ENCODE measurements at regions not wholly inside any gene's neighbourhood (a gene's known extent, or its start where the extent isn't known, plus 50 kb on each side); places are given as distances from the start of the nearest gene placed in this dataset.

GRCh38 chr7:69309601-69310000 is 288.7 kb upstream of the AUTS2 start:
- no peaks in the 10 kb centered on the region for H3K4me1 Mint-ChIP-seq
- DNase-seq (ENCODE audit: low spot score) (no peak), ATAC-seq (no peak)
- H3F3A ChIP-seq (replicated peaks; ENCODE audit: low read depth): no peaks in the 10 kb centered on the region
- H3K4me2 ChIP-seq: no peak overlapping the region
- H2AFZ ChIP-seq: no peak overlapping the region
- H4K20me1 ChIP-seq (replicated peaks; ENCODE audit: insufficient read depth): no peaks in the 10 kb centered on the region
- no peak overlapping the region for H3K4me3 ChIP-seq
- H3K27me3 ChIP-seq (ENCODE audit: insufficient read depth): no peaks in the 10 kb centered on the region
- H3K9me2 ChIP-seq (ENCODE audit: insufficient read depth): no peaks in the 10 kb centered on the region
- H3K9me3 Mint-ChIP-seq: peaks cover 83% of the 10 kb centered on the region
- H3K36me3 ChIP-seq (ENCODE audit: insufficient read depth): no peaks in the 10 kb centered on the region
- no peak overlapping the region for H3K27ac ChIP-seq (ENCODE audit: low read depth)
- H3K36me3 Mint-ChIP-seq (ENCODE audit: low read depth): peaks cover 15% of the 10 kb centered on the region; the same call in 2 of the 3 replicates
- H3K4me1 ChIP-seq (ENCODE audit: insufficient read depth): no peaks in the 10 kb centered on the region
- TF ChIP-seq ZNF331 (CRISPR knock-in tag; IDR thresholded peaks at IDR 0.05; ENCODE audit: low read depth): no peak
- TF ChIP-seq CREB1 (CRISPR knock-in tag; IDR thresholded peaks at IDR 0.05; ENCODE audit: low read depth): no peak
- no peak for TF ChIP-seq EZH2 (IDR thresholded peaks at IDR 0.05; ENCODE audit: low read depth, unreplicated experiment)
- TF ChIP-seq, protein P1, sequence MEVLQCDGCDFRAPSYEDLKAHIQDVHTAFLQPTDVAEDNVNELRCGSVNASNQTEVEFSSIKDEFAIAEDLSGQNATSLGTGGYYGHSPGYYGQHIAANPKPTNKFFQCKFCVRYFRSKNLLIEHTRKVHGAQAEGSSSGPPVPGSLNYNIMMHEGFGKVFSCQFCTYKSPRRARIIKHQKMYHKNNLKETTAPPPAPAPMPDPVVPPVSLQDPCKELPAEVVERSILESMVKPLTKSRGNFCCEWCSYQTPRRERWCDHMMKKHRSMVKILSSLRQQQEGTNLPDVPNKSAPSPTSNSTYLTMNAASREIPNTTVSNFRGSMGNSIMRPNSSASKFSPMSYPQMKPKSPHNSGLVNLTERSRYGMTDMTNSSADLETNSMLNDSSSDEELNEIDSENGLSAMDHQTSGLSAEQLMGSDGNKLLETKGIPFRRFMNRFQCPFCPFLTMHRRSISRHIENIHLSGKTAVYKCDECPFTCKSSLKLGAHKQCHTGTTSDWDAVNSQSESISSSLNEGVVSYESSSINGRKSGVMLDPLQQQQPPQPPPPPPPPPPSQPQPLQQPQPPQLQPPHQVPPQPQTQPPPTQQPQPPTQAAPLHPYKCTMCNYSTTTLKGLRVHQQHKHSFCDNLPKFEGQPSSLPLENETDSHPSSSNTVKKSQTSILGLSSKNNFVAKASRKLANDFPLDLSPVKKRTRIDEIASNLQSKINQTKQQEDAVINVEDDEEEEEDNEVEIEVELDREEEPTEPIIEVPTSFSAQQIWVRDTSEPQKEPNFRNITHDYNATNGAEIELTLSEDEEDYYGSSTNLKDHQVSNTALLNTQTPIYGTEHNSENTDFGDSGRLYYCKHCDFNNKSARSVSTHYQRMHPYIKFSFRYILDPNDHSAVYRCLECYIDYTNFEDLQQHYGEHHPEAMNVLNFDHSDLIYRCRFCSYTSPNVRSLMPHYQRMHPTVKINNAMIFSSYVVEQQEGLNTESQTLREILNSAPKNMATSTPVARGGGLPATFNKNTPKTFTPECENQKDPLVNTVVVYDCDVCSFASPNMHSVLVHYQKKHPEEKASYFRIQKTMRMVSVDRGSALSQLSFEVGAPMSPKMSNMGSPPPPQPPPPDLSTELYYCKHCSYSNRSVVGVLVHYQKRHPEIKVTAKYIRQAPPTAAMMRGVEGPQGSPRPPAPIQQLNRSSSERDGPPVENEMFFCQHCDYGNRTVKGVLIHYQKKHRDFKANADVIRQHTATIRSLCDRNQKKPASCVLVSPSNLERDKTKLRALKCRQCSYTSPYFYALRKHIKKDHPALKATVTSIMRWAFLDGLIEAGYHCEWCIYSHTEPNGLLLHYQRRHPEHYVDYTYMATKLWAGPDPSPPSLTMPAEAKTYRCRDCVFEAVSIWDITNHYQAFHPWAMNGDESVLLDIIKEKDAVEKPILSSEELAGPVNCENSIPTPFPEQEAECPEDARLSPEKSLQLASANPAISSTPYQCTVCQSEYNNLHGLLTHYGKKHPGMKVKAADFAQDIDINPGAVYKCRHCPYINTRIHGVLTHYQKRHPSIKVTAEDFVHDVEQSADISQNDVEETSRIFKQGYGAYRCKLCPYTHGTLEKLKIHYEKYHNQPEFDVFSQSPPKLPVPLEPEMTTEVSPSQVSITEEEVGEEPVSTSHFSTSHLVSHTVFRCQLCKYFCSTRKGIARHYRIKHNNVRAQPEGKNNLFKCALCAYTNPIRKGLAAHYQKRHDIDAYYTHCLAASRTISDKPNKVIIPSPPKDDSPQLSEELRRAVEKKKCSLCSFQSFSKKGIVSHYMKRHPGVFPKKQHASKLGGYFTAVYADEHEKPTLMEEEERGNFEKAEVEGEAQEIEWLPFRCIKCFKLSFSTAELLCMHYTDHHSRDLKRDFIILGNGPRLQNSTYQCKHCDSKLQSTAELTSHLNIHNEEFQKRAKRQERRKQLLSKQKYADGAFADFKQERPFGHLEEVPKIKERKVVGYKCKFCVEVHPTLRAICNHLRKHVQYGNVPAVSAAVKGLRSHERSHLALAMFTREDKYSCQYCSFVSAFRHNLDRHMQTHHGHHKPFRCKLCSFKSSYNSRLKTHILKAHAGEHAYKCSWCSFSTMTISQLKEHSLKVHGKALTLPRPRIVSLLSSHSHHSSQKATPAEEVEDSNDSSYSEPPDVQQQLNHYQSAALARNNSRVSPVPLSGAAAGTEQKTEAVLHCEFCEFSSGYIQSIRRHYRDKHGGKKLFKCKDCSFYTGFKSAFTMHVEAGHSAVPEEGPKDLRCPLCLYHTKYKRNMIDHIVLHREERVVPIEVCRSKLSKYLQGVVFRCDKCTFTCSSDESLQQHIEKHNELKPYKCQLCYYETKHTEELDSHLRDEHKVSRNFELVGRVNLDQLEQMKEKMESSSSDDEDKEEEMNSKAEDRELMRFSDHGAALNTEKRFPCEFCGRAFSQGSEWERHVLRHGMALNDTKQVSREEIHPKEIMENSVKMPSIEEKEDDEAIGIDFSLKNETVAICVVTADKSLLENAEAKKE (CRISPR knock-in tag; IDR thresholded peaks at IDR 0.05): no peak
- no peak for TF ChIP-seq CTCF (conservative IDR thresholded peaks at IDR 0.05; ENCODE audit: low read depth in 2 of 2)
- TF ChIP-seq POLR2AphosphoS5 (IDR thresholded peaks at IDR 0.05; ENCODE audit: low read depth): no peak
- TF ChIP-seq NANOG (IDR thresholded peaks at IDR 0.05; ENCODE audit: borderline replicate concordance): no peak
- TF ChIP-seq STAT1 (IDR thresholded peaks at IDR 0.05; ENCODE audit: unreplicated experiment): no peak
- no peak for TF ChIP-seq ZNF114 (CRISPR knock-in tag; IDR thresholded peaks at IDR 0.05)
- TF ChIP-seq JUNB (IDR thresholded peaks at IDR 0.05; ENCODE audit: unreplicated experiment): no peak
- TF ChIP-seq, protein P2, sequence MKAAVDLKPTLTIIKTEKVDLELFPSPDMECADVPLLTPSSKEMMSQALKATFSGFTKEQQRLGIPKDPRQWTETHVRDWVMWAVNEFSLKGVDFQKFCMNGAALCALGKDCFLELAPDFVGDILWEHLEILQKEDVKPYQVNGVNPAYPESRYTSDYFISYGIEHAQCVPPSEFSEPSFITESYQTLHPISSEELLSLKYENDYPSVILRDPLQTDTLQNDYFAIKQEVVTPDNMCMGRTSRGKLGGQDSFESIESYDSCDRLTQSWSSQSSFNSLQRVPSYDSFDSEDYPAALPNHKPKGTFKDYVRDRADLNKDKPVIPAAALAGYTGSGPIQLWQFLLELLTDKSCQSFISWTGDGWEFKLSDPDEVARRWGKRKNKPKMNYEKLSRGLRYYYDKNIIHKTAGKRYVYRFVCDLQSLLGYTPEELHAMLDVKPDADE (IDR thresholded peaks at IDR 0.05): no peak
- TF ChIP-seq REST (IDR thresholded peaks at IDR 0.05; ENCODE audit: unreplicated experiment): no peak
- no peak for TF ChIP-seq EZH2phosphoT487 (IDR thresholded peaks at IDR 0.05; ENCODE audit: unreplicated experiment)
- no peaks in the 10 kb centered on the region for H3K79me2 ChIP-seq (replicated peaks; ENCODE audit: insufficient read depth)
- no peaks in the 10 kb centered on the region for H3K27me3 Mint-ChIP-seq (ENCODE audit: insufficient read depth, low read depth, poor library complexity)
- no peak overlapping the region for H3K4me3 Mint-ChIP-seq
- H3K27ac Mint-ChIP-seq: no peak overlapping the region
